Peyer's patch (tissue), 4 donors: ENCODE measurements at regions not wholly inside any gene's neighbourhood (a gene's known extent, or its start where the extent isn't known, plus 50 kb on each side); places are given as distances from the start of the nearest gene placed in this dataset.

ENCODE experiments used
- DNase-seq, 3 donors: peaks; one replicate each; pipeline ENCODE4 v3.0.0-alpha.2; 2017 to 2019
- H3K27ac ChIP-seq, 4 donors: fragments of 200-600 bp; sonication (generic); one replicate each; pipeline ENCODE4 v1.5.1; 2016 to 2019
- H3K27me3 ChIP-seq, 2 donors: fragments of 200-600 bp; sonication (generic); one replicate each; pipeline ENCODE4 v1.5.1; 2019
- H3K36me3 ChIP-seq, 3 donors: fragments of 200-600 bp; sonication (generic); one replicate each; pipeline ENCODE4 v1.5.1; 2016 to 2019
- H3K4me1 ChIP-seq, 4 donors: fragments of 200-600 bp; sonication (generic); one replicate each; pipeline ENCODE4 v1.5.1; 2016 to 2019
- H3K4me3 ChIP-seq, 4 donors: fragments of 200-600 bp; sonication (generic); 1 replicate in 3 of 4; 2 replicates in 1 of 4; pipeline ENCODE4 v1.5.1; 2016 to 2019; ENCODE audit warnings: mild to moderate bottlenecking in 1 of 4
- H3K9me3 ChIP-seq, 4 donors: fragments of 200-600 bp; sonication (generic); one replicate each; pipeline ENCODE4 v1.5.1; 2016 to 2019; ENCODE audit warnings: mild to moderate bottlenecking in 1 of 4
- CTCF ChIP-seq, 6 experiments: fragments of 450-650 bp in 4 of 6; fragments of 200-600 bp in 2 of 6; sonication (generic) in 1 of 6; IDR thresholded peaks; one replicate each; pipeline ENCODE4 v1.5.1; 2017 to 2019; ENCODE audit warnings: antibody characterized with exemption in 6 of 6, mild to moderate bottlenecking in 3 of 6, moderate library complexity in 1 of 6
- POLR2A ChIP-seq, 2 donors: fragments of 450-650 bp; IDR thresholded peaks; one replicate each; pipeline ENCODE4 v1.5.1; 2017; ENCODE audit warnings: antibody characterized with exemption in 2 of 2, mild to moderate bottlenecking in 2 of 2, moderate library complexity in 2 of 2

GRCh38 chr6:168390749-168391420, 50.1 kb upstream of the SMOC2 start:
- H3K36me3 ChIP-seq = no peaks in the 10 kb centered on the region
- no peaks in the 10 kb centered on the region for H3K27me3 ChIP-seq
- no peak overlapping the region for H3K4me3 ChIP-seq
- H3K4me1 ChIP-seq = no peaks in the 10 kb centered on the region
- no peak for TF ChIP-seq CTCF (IDR thresholded peaks at IDR 0.05)
- no peak for TF ChIP-seq POLR2A (IDR thresholded peaks at IDR 0.05)
- H3K9me3 ChIP-seq = no peaks in the 10 kb centered on the region
- DNase-seq = peak in 1 of 3 donors; percentile 27
- no peak overlapping the region for H3K27ac ChIP-seq
